ENCODE measurements at regions not wholly inside any gene's neighbourhood (a gene's known extent, or its start where the extent isn't known, plus 50 kb on each side); places are given as distances from the start of the nearest gene placed in this dataset.

GRCh38 chr4:189500970-189501369, 439.7 kb upstream of the FRG1 start:
- no peak for DNase-seq (ENCODE audit: low spot score)
- Histone ChIP-seq H3K27ac (no peak overlapping the region), H3K27me3 (replicated peaks; ENCODE audit: insufficient read depth) (no peaks in the 10 kb centered on the region), H3K4me1 (ENCODE audit: control insufficient read depth in 1 of 2, low read depth in 2 of 2) (no peaks in the 10 kb centered on the region), H3K36me3 (no peaks in the 10 kb centered on the region), H3K9me3 (no peaks in the 10 kb centered on the region), H3K4me3 (no peak overlapping the region)
- ATAC-seq (ENCODE audit: insufficient number of reproducible peaks, low FRiP score, low read depth) = no peak
- TF ChIP-seq, protein P1, sequence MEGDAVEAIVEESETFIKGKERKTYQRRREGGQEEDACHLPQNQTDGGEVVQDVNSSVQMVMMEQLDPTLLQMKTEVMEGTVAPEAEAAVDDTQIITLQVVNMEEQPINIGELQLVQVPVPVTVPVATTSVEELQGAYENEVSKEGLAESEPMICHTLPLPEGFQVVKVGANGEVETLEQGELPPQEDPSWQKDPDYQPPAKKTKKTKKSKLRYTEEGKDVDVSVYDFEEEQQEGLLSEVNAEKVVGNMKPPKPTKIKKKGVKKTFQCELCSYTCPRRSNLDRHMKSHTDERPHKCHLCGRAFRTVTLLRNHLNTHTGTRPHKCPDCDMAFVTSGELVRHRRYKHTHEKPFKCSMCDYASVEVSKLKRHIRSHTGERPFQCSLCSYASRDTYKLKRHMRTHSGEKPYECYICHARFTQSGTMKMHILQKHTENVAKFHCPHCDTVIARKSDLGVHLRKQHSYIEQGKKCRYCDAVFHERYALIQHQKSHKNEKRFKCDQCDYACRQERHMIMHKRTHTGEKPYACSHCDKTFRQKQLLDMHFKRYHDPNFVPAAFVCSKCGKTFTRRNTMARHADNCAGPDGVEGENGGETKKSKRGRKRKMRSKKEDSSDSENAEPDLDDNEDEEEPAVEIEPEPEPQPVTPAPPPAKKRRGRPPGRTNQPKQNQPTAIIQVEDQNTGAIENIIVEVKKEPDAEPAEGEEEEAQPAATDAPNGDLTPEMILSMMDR (IDR thresholded peaks at IDR 0.05) = no peak

GRCh38 chr4:189502841-189503435, 437.7 kb upstream of the FRG1 start:
- H3K36me3 ChIP-seq = no peaks in the 10 kb centered on the region
- no peak overlapping the region for H3K27ac ChIP-seq
- H3K4me1 ChIP-seq (ENCODE audit: control insufficient read depth in 1 of 2, low read depth in 2 of 2) = no peaks in the 10 kb centered on the region
- TF ChIP-seq, protein P1 (IDR thresholded peaks at IDR 0.05) = no peak
- no peak for DNase-seq (ENCODE audit: low spot score)
- H3K4me3 ChIP-seq = no peak overlapping the region
- no peaks in the 10 kb centered on the region for H3K9me3 ChIP-seq
- ATAC-seq (ENCODE audit: insufficient number of reproducible peaks, low FRiP score, low read depth) = no peak
- no peaks in the 10 kb centered on the region for H3K27me3 ChIP-seq (replicated peaks; ENCODE audit: insufficient read depth)

- Histone ChIP-seq H3K27ac (no peak overlapping the region), H3K4me3 (no peak overlapping the region), H3K27me3 (replicated peaks; ENCODE audit: insufficient read depth) (no peaks in the 10 kb centered on the region), H3K36me3 (no peaks in the 10 kb centered on the region), H3K9me3 (no peaks in the 10 kb centered on the region), H3K4me1 (ENCODE audit: control insufficient read depth in 1 of 2, low read depth in 2 of 2) (no peaks in the 10 kb centered on the region)
- DNase-seq (ENCODE audit: low spot score) (no peak), ATAC-seq (ENCODE audit: insufficient number of reproducible peaks, low FRiP score, low read depth) (no peak)
- TF ChIP-seq, protein P1 (IDR thresholded peaks at IDR 0.05) = no peak
Measured at GRCh38 chr4:189504220-189504619, 436.5 kb upstream of the FRG1 start.

GRCh38 chr4:189505380-189505779, 435.3 kb upstream of the FRG1 start:
- no peak for ATAC-seq (ENCODE audit: insufficient number of reproducible peaks, low FRiP score, low read depth)

DNA sequence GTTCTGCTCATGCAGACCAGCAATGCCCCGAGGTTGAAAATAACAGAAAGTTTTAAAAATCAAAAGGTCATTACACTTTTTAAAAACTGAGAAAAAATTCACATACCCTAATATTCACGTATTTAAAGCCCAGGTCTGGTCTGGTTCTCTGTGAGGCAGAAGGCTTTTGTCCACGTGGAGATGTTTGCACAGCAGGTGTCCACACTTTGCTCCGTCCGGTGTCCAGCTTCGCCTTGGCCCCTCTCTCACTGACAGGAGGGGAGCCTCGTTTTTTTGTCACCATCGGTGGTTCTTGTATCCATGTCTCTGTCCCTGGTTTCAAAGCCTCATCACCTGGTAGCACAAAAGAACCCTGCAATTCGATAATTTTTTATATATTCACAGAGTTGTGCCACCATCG, 434.6 kb upstream of the FRG1 start:
- TF ChIP-seq, protein P1 (IDR thresholded peaks at IDR 0.05) = no peak
- Histone ChIP-seq H3K27ac (no peak overlapping the region), H3K27me3 (replicated peaks; ENCODE audit: insufficient read depth) (no peaks in the 10 kb centered on the region), H3K9me3 (no peaks in the 10 kb centered on the region), H3K4me1 (ENCODE audit: control insufficient read depth in 1 of 2, low read depth in 2 of 2) (no peaks in the 10 kb centered on the region), H3K36me3 (no peaks in the 10 kb centered on the region), H3K4me3 (no peak overlapping the region)
- DNase-seq (ENCODE audit: low spot score) = no peak
- no peak for ATAC-seq (ENCODE audit: insufficient number of reproducible peaks, low FRiP score, low read depth)

More at GRCh38 chr4:189505380-189505779, 435.3 kb upstream of the FRG1 start:
- Histone ChIP-seq H3K9me3 (no peaks in the 10 kb centered on the region), H3K36me3 (no peaks in the 10 kb centered on the region), H3K27me3 (replicated peaks; ENCODE audit: insufficient read depth) (no peaks in the 10 kb centered on the region), H3K27ac (no peak overlapping the region), H3K4me1 (ENCODE audit: control insufficient read depth in 1 of 2, low read depth in 2 of 2) (no peaks in the 10 kb centered on the region), H3K4me3 (no peak overlapping the region)
- DNase-seq (ENCODE audit: low spot score) = no peak
- TF ChIP-seq, protein P1 (IDR thresholded peaks at IDR 0.05) = no peak
